Activated naive CD4-positive, alpha-beta T cell treated with anti-CD3 and anti-CD28 coated beads, Interleukin-2, amount 10 ng/mL, durations not matched to agents 7 days and 5 days (primary cell): ENCODE measurements at regions not wholly inside any gene's neighbourhood (a gene's known extent, or its start where the extent isn't known, plus 50 kb on each side); places are given as distances from the start of the nearest gene placed in this dataset.
"Not testable (repeated sequence)": the region's sequence is repeated elsewhere in the genome, so short reads cannot be mapped to it uniquely, and the experiment has no call there.

Source experiments
- CTCF ChIA-PET: fragments of 350-600 bp; sonication (Branson Sonifier 250); formaldehyde crosslinking; loops from one replicate; lab custom pipeline; 2021; ENCODE audit warnings: antibody characterized with exemption; lab: Charles Lee
- DNase-seq: peaks from one replicate; pipeline ENCODE4 v3.0.0-alpha.2; 2020
- H3K27ac Mint-ChIP-seq: one replicate; pipeline ENCODE4 v1.8.0; 2021; ENCODE audit warnings: mild to moderate bottlenecking, moderate library complexity, mixed read lengths
- H3K27me3 Mint-ChIP-seq: one replicate; pipeline ENCODE4 v1.8.0; 2021; ENCODE audit warnings: mild to moderate bottlenecking, mixed read lengths
- H3K36me3 Mint-ChIP-seq: one replicate; pipeline ENCODE4 v1.8.0; 2021; ENCODE audit warnings: mixed read lengths
- H3K4me1 Mint-ChIP-seq: one replicate; pipeline ENCODE4 v1.8.0; 2021; ENCODE audit warnings: mixed read lengths
- H3K4me3 Mint-ChIP-seq: one replicate; pipeline ENCODE4 v1.8.0; 2021; ENCODE audit warnings: mild to moderate bottlenecking, moderate library complexity, mixed read lengths
- H3K9me3 Mint-ChIP-seq: one replicate; pipeline ENCODE4 v1.8.0; 2021; ENCODE audit warnings: mixed read lengths

DNA sequence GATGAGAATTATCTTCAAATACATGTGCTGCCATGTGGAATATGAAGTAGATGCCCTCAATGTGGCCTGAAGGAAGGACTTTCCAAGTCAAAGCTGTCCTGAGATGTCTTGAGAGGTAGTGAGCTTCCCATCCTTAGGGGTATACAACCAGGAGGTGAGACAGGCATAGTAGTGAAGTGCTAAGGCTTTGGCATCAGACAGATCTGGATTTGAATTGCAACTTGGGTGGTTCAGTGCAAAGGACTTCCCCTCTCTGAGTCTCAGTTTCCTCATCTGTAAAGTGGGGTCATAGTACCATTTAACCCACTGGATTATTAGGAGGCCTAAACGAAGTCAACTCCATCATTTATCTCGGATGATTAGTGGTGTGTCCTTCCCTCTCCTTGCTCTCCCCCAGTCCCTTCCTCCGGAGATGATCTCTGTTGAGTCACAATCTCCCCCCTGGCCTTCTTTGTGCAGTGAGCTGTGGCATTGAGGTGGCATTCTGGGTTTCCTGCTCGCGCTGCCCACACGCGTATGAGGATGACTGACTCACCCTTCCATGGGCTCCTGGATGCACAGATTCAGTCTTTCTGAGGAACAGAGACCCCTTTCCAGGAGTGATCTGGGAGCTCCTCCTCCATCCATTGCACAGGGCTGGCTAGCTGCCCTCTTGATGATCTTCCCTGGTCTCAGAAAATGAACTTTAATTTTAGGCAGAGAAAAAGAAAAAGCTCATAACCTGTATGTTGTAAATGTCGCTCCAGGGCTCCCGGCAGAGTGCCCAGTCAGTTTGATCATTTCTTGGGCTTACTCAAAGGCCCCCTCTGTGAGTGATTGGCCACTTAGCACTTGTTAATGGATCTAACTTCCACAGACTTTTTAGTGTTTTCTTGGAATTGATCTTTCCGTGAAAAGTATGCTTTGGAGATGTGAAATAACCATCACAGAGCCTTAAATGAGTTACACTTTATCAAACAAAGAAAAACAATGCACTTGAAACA is 354.6 kb downstream of the PTPRU start:
- no peak for DNase-seq
- H3K9me3 Mint-ChIP-seq = peaks cover 6% of the 10 kb centered on the region
- CTCF ChIA-PET = no interaction called here

DNA sequence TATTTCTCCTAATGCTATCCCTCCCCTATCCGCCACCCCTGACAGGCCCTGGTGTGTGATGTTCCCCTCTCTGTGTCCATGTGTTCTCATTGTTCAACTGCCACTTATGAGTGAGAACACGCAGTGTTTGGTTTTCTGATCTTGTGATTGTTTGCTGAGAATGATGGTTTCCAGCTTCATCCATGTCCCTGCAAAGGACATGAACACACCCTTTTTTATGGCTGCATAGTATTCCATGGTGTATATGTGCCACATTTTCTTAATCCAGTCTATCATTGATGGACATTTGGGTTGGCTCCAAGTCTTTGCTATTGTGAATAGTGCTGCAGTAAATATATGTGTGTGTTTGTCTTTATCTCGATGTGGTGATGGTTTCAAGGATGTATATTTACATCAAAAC is 353.4 kb downstream of the PTPRU start:
- H3K4me1 Mint-ChIP-seq, H3K9me3 Mint-ChIP-seq, CTCF ChIA-PET, H3K36me3 Mint-ChIP-seq, DNase-seq, H3K27me3 Mint-ChIP-seq, H3K27ac Mint-ChIP-seq, H3K4me3 Mint-ChIP-seq: not testable (repeated sequence)

More for the DNA sequence above, 354.6 kb downstream of the PTPRU start:
- H3K27me3 Mint-ChIP-seq = no peaks in the 10 kb centered on the region
- no peaks in the 10 kb centered on the region for H3K36me3 Mint-ChIP-seq
- H3K27ac Mint-ChIP-seq = no peak overlapping the region
- H3K4me3 Mint-ChIP-seq = no peak overlapping the region
- no peaks in the 10 kb centered on the region for H3K4me1 Mint-ChIP-seq

- CTCF ChIA-PET = no interaction called here
- no peak for DNase-seq
Measured at GRCh38 chr1:29586991-29587745, 350.8 kb downstream of the PTPRU start.

DNA sequence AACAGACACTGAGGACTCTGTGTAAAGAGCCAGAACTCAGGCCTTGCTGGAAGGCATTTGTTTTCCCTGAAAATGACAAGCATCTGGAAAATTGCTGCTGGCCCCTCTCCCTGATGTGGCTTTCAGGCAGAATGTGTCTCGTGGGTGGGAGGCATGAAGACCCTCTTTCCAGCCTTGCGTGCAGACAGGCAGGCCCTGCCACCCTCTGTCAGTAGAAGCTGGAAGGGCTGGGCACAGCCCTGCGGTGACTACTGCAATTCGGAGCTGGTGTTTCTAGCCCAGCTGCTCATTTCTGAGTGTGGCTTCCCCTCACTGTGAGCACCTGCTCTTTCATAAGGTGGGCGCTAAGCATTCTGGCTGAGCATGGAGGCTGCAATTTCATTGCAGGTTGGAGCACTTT is 349.9 kb downstream of the PTPRU start:
- no peaks in the 10 kb centered on the region for H3K27me3 Mint-ChIP-seq
- no peaks in the 10 kb centered on the region for H3K4me1 Mint-ChIP-seq
- H3K36me3 Mint-ChIP-seq = no peaks in the 10 kb centered on the region
- no peak overlapping the region for H3K27ac Mint-ChIP-seq
- H3K4me3 Mint-ChIP-seq = no peak overlapping the region
- CTCF ChIA-PET = no interaction called here
- DNase-seq = no peak
- H3K9me3 Mint-ChIP-seq = peaks cover 6% of the 10 kb centered on the region

More at GRCh38 chr1:29586991-29587745, 350.8 kb downstream of the PTPRU start:
- no peaks in the 10 kb centered on the region for H3K4me1 Mint-ChIP-seq
- H3K9me3 Mint-ChIP-seq = peaks cover 6% of the 10 kb centered on the region
- H3K36me3 Mint-ChIP-seq = no peaks in the 10 kb centered on the region
- no peaks in the 10 kb centered on the region for H3K27me3 Mint-ChIP-seq
- H3K27ac Mint-ChIP-seq = no peak overlapping the region
- no peak overlapping the region for H3K4me3 Mint-ChIP-seq

GRCh38 chr1:29585656-29586055 is 349.3 kb downstream of the PTPRU start:
- no peaks in the 10 kb centered on the region for H3K36me3 Mint-ChIP-seq
- H3K4me3 Mint-ChIP-seq = no peak overlapping the region
- CTCF ChIA-PET = no interaction called here
- H3K9me3 Mint-ChIP-seq = peaks cover 6% of the 10 kb centered on the region
- no peaks in the 10 kb centered on the region for H3K4me1 Mint-ChIP-seq
- no peaks in the 10 kb centered on the region for H3K27me3 Mint-ChIP-seq
- no peak overlapping the region for H3K27ac Mint-ChIP-seq
- no peak for DNase-seq

GRCh38 chr1:29585201-29585600 is 348.9 kb downstream of the PTPRU start:
- no peaks in the 10 kb centered on the region for H3K36me3 Mint-ChIP-seq
- H3K27ac Mint-ChIP-seq = no peak overlapping the region
- peaks cover 6% of the 10 kb centered on the region for H3K9me3 Mint-ChIP-seq
- CTCF ChIA-PET = no interaction called here
- no peaks in the 10 kb centered on the region for H3K27me3 Mint-ChIP-seq
- DNase-seq = no peak
- H3K4me3 Mint-ChIP-seq = no peak overlapping the region
- H3K4me1 Mint-ChIP-seq = no peaks in the 10 kb centered on the region

GRCh38 chr1:29584776-29585175 is 348.5 kb downstream of the PTPRU start:
- Mint-ChIP-seq H3K9me3 (peaks cover 5% of the 10 kb centered on the region), H3K27me3 (no peaks in the 10 kb centered on the region), H3K36me3 (no peaks in the 10 kb centered on the region), H3K4me1 (no peaks in the 10 kb centered on the region), H3K27ac (no peak overlapping the region), H3K4me3 (no peak overlapping the region)
- DNase-seq = no peak
- CTCF ChIA-PET = no interaction called here

DNA sequence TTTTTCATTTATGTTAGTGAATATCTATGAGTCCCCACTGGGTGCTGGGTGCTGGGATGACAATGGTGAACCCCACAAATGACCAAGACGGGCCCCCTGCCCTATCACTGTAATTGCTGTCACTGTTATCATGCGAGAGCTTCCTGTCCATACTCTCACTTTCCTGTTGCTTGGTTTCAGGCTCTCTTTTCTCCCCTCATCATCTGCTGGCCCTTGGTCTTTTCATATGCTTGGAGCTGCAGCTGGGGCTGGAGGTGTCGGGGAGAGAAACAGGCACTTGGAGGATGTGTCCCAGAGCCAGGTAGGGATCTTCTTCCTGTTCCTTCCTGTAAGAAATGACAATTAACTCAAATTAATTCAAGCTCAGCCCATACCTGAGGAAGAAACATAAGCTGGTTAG is 348.0 kb downstream of the PTPRU start:
- H3K4me1 Mint-ChIP-seq = no peaks in the 10 kb centered on the region
- H3K36me3 Mint-ChIP-seq = no peaks in the 10 kb centered on the region
- no peak overlapping the region for H3K4me3 Mint-ChIP-seq
- no peaks in the 10 kb centered on the region for H3K27me3 Mint-ChIP-seq
- no peak for DNase-seq
- CTCF ChIA-PET = no interaction called here
- H3K9me3 Mint-ChIP-seq = peaks cover 3% of the 10 kb centered on the region
- H3K27ac Mint-ChIP-seq = no peak overlapping the region

GRCh38 chr1:29583727-29584126 is 347.4 kb downstream of the PTPRU start:
- Mint-ChIP-seq H3K4me1 (no peaks in the 10 kb centered on the region), H3K27me3 (no peaks in the 10 kb centered on the region), H3K36me3 (no peaks in the 10 kb centered on the region), H3K4me3 (no peak overlapping the region), H3K9me3 (peaks cover 3% of the 10 kb centered on the region), H3K27ac (no peak overlapping the region)
- no peak for DNase-seq
- CTCF ChIA-PET = no interaction called here

GRCh38 chr1:29581256-29581655 is 344.9 kb downstream of the PTPRU start:
- Mint-ChIP-seq H3K4me3 (no peak overlapping the region), H3K36me3 (no peaks in the 10 kb centered on the region), H3K27ac (no peak overlapping the region), H3K27me3 (no peaks in the 10 kb centered on the region), H3K4me1 (no peaks in the 10 kb centered on the region), H3K9me3 (no peaks in the 10 kb centered on the region)
- CTCF ChIA-PET = no interaction called here
- no peak for DNase-seq

DNA sequence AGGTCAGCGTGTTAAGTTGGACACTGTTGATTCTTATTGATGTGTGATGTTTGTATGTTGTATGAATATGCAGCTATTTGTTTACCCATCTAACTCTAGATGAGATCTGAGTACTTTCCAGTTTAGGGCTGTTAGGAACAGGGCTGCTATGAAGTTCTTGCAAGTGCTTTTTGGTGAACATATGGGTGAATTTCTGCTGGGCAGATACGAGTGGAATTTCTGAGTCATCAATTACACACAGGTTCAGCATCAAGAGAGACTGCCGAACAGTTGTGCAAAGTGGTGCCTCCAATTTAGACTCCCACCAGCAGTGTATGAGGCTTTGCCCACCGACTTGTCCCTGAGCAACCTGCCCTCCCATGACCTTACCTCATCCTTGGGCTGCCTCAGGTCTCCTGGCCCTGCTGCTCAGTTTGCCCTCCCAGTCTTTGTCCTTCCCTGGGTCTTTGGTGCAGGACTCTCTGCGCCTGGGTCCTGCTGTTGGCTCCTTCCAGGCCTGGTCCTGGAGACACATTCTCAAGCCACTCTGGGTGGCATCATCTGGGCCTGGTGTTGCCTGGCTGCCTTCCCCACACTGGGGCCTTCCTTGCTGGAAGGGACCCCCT is 343.6 kb downstream of the PTPRU start:
- Mint-ChIP-seq H3K27ac (no peak overlapping the region), H3K4me1 (no peaks in the 10 kb centered on the region), H3K9me3 (no peaks in the 10 kb centered on the region), H3K27me3 (no peaks in the 10 kb centered on the region), H3K4me3 (no peak overlapping the region), H3K36me3 (no peaks in the 10 kb centered on the region)
- CTCF ChIA-PET = no interaction called here
- DNase-seq = no peak

- no peaks in the 10 kb centered on the region for H3K27me3 Mint-ChIP-seq
- H3K4me1 Mint-ChIP-seq = no peaks in the 10 kb centered on the region
Measured at GRCh38 chr1:29577512-29577911, 341.2 kb downstream of the PTPRU start.

GRCh38 chr1:29576510-29576909 is 340.2 kb downstream of the PTPRU start:
- no peaks in the 10 kb centered on the region for H3K36me3 Mint-ChIP-seq
- DNase-seq = no peak
- CTCF ChIA-PET = no interaction called here
- no peaks in the 10 kb centered on the region for H3K27me3 Mint-ChIP-seq
- H3K4me3 Mint-ChIP-seq = no peak overlapping the region
- no peaks in the 10 kb centered on the region for H3K4me1 Mint-ChIP-seq
- H3K9me3 Mint-ChIP-seq = no peaks in the 10 kb centered on the region
- H3K27ac Mint-ChIP-seq = no peak overlapping the region

More at GRCh38 chr1:29577512-29577911, 341.2 kb downstream of the PTPRU start:
- Mint-ChIP-seq H3K4me3 (no peak overlapping the region), H3K36me3 (no peaks in the 10 kb centered on the region), H3K9me3 (no peaks in the 10 kb centered on the region), H3K27ac (no peak overlapping the region)
- CTCF ChIA-PET = no interaction called here
- no peak for DNase-seq

DNA sequence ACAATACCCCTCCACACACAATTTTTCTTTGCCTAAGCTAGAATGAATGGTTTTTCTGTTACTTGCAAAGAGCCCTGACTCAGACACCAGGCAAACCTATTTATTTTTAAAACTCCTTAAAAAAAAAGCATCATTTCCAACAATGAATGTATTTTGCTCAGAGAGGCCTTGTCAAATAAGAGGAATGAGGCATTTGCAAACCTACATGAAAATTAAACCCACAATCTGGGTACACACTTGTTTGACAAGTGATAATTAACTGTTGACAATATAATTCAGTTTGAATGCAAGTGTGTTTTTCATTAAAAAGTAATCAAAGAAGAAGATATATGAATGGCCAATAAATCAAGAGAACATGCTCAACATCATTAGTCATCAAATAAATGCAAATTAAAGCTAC is 339.5 kb downstream of the PTPRU start:
- DNase-seq = no peak
- H3K4me3 Mint-ChIP-seq = no peak overlapping the region
- no peaks in the 10 kb centered on the region for H3K36me3 Mint-ChIP-seq
- H3K27me3 Mint-ChIP-seq = peaks cover 6% of the 10 kb centered on the region
- CTCF ChIA-PET = no interaction called here
- no peaks in the 10 kb centered on the region for H3K4me1 Mint-ChIP-seq
- no peaks in the 10 kb centered on the region for H3K9me3 Mint-ChIP-seq
- H3K27ac Mint-ChIP-seq = no peak overlapping the region
